ENCODE measurements at regions not wholly inside any gene's neighbourhood (a gene's known extent, or its start where the extent isn't known, plus 50 kb on each side); places are given as distances from the start of the nearest gene placed in this dataset.

- no peak for DNase-seq
Measured at GRCh38 chr2:193583638-193584400, 1389.1 kb upstream of the TMEFF2 start.

DNA sequence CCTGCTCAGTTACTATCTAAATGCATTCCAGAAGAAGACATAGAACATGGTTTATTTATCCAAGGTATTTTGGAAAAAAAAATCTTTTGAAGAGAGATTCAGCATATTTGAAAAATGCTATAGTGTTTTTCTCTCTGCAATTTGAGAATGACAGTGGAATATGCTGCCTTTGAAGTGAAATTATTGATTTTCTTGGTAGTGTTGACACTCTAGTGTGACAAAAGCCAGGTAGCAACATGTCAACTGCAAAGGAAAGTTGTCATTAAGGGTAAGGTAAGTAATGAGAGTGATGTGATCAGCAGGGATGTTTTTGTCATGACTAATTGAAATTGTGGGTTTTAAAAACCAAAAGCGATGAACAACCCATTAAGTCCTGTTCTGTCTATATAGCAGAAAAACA, 1387.1 kb upstream of the TMEFF2 start:
- no peak for DNase-seq

DNA sequence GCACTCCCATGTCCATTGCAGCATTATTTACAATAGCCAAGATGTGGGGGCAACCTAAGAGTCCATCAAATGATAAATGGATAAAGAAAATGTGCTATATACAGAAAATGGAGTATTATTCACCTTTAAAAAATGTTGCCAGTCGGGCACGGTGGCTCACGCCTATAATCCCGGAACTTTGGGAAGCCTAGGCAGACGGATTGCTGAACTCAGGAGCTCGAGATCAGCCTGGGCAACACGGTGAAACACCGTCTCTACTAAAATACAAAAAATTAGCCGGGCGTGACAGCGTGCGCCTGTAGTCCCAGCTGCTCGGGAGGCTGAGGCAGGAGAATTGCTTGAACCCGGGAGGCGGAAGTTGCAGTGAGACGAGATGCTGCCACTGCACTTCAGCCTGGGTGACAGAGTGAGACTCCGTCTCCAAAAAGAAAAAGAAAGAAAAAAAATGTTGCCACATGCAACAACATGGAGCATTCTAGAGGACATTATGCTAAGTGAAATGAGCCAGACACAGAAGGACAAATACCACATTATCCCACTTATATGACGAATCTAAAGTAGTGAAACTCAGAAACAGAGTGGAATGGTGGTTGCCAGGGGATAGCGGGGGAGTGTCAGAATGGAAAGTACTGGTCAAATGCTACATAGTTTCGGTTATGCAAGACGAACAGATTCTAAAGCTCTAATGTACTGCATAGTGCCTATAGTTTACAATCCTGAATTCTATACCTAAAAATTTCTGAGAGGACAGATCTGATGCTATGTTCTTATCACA, 1385.6 kb upstream of the TMEFF2 start:
- DNase-seq, result no peak

- no peak for DNase-seq
Measured at GRCh38 chr2:193566886-193567285, 1372.2 kb upstream of the TMEFF2 start.

DNA sequence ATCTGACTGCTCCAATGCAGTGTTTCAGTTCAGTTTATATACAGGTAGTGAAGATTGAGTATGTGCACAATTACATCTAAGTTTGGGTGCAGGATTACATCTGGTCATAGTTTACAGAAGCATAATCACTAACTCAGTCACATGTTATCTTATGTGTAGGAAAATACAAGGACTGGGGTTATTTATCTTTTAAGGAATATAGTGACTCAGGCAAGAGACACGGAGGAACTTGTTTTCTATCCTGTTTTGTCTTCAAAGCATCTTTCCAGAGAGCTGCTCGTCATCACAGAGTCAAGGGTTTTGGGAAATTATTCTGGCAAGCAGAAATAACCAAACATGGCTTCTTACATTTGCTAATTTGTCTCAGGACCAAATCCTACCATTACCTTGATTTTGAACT, 1371.5 kb upstream of the TMEFF2 start:
- DNase-seq, result no peak

GRCh38 chr2:193562031-193562430, 1367.3 kb upstream of the TMEFF2 start:
- DNase-seq, result no peak

GRCh38 chr2:193561054-193561453, 1366.3 kb upstream of the TMEFF2 start:
- no peak for DNase-seq

- no peak for DNase-seq
Measured at GRCh38 chr2:193556766-193557470, 1362.2 kb upstream of the TMEFF2 start.

DNA sequence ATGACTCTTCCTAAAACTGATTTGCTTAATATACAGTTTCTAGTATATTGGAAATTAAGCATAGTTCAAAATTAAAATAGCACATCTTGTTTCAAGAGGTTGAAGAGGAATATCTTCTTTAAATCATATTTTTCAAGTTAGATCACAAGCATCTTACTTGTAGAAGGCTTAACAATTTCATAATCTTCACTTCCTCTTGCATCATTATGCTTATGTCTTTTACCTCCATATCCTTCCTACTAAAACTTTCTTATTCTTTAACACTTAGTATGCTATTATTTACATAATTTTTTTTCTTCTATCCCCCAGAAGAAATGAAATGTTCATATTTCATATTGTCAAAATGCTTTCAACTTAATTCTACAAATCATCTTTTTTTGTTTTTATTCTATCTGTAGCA, 1354.9 kb upstream of the TMEFF2 start:
- no peak for DNase-seq

DNA sequence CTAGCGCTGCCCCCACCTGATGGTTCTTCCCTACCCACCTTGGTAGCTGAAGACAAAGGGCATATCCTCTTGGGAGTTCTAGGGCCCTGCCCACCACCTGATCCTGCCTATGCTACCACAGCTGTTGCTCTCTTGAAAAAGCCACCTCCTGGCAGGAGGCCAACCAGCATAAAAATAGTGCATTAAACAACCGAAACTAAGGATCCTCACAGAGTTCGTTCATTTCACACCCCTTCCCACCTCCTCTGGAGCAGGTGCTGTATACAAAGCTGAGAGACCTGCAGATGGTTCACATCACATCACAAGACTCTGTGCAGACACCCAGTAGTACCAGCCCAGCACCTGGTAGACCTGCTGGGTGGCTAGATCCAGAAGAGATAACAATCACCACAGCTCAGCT, 1348.0 kb upstream of the TMEFF2 start:
- peak; percentile 64 for DNase-seq

DNA sequence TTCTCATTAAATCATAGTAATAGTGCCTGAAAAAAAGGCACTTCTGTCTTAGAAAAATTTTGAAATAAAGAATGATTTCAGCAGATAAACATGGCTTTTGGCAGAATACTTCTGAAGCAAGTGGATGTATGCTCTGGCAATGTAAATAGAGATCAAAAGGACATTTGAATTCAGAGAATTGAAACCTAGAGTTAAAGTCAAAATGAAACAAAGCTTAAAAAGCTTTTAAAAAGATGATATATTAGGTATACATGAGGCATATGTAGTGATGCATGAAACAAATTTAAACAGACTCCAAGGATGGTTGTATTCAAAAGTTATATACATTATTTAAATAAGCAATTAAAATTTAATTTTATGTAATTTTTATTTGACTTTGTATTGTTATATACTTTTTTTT, 1344.5 kb upstream of the TMEFF2 start:
- no peak for DNase-seq

DNA sequence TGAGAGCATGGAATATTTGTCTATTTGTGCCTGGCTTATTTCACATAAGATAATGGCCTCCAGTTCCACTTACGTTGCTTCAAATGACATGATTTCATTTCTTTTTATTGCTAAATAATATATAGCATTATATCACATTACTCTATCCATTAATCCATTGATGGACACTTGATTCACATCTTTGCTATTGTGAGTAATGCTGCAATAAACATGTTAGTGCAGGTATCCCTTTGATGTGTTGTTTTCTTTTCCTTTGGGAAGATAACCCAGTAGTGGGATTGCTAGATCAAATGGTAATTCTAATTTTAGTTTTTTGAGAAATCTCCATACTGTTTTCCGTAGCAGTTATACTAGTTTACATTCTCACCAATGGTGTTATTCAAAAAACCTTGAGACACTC, 1343.3 kb upstream of the TMEFF2 start:
- no peak for DNase-seq

DNA sequence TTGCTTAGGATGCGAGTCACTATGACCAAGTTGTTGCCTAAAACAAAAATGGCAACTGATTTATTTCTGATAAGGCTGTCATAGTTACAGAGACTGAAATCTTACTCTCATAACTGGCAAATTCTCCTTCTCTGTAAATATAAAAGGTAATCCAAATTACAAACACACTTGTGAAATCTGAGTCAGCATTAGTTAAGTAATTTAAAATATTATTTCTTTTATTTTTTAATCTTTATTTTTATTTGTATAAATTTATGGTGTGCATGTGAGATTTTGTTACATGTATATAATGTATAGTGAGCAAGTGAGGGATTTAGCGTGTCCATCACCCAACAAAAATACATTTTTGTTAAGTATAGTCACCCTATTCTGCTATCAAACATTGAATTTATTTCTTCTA, 1342.8 kb upstream of the TMEFF2 start:
- no peak for DNase-seq

DNA sequence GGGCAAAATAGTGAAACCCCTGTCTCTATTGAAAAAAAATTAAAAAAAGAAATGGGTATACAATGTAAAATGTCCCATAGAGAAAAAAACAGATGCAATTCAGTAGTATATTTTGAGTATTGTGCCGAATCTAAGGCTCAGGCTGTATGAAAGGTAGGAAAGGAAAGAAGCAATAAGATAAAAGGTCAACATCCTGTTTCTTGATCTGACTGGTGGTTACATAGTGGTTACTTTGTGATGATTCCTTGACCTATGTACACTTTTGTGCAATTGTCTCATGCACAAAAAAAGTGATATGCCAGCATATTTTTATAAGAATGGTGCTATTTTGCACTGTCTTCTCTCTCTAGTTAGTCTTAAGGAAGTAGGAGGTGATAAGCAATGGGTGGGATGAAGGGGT, 1333.7 kb upstream of the TMEFF2 start:
- DNase-seq, result no peak

GRCh38 chr2:193527146-193527545, 1332.4 kb upstream of the TMEFF2 start:
- DNase-seq, result no peak

- DNase-seq, result no peak
Measured at GRCh38 chr2:193523662-193524061, 1328.9 kb upstream of the TMEFF2 start.

DNA sequence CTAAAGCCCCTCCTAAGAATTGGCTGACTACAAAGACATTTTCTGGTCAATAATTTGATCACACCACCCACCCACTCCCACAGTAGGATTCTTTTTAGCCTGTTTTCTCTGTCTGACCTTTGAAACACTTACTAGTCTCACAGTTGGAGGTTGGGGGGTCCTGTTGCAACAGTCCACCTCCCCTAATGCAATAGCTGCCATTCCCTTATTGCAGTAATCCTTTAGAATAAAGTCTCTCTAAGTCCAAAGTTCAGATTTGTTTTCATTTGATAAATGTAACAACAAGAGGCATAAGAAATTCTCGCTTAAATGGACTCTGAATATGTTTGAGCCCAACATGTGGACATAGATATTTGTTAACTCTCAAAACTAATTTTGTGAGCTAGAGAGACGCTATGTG, 1326.8 kb upstream of the TMEFF2 start:
- no peak for DNase-seq

GRCh38 chr2:193520709-193521458, 1326.2 kb upstream of the TMEFF2 start:
- no peak for DNase-seq

DNA sequence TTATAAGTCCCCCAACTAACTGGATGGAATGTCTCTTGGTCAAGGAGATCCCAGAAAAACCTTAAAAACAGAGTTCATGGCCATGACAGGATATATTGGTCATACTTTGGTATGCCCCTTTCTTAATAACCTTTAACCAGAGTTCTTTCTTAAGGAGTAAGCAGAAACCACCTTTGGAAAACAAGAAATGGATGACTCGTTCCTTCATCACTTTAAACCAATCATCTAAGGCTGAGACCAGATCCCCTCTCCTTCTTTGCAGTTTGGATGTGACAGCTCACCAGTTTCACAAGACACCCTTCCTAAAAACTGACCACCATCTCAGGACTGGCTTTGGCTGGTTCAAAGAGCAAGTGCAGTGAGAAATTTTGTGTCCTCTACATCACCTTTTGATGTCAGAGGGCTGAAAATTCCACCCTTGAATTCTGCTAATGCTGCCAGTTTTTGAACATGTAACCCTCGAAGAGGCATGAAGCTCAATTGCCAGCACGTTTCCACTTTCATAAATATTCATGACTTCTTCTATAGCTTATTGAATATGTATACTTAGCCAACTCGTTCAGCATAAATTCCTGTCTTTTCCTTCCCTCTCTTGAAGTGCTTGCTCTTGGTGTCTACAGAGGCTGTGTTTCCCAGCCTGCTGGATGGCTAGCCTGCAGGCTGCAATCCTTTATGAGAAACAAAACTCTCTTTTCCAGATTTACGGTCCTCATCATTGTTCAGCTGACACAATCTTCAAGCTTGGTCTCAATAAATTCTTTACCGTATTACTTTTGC, 1323.5 kb upstream of the TMEFF2 start:
- DNase-seq, result no peak

GRCh38 chr2:193517615-193518014, 1322.9 kb upstream of the TMEFF2 start:
- DNase-seq, result no peak

DNA sequence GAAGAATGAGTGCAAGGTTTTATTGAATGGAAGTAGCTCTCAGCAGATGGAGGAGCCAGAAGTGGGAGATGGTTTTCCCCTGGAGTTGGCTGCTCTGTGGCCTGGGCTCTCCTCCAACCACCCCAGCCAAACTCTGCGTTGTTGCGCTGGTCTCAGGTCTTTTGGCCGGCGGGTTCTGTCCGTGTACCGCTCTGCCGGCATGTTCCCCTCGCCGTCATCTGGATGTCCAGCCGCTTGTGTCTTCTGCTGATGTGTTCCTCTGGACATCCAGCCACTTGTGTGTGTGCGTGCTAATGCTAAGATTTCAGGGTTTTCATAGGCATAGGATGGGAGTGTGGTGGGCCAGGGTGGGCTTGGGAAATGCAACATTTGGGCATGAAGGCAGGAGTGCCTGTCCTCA, 1311.3 kb upstream of the TMEFF2 start:
- no peak for DNase-seq

DNA sequence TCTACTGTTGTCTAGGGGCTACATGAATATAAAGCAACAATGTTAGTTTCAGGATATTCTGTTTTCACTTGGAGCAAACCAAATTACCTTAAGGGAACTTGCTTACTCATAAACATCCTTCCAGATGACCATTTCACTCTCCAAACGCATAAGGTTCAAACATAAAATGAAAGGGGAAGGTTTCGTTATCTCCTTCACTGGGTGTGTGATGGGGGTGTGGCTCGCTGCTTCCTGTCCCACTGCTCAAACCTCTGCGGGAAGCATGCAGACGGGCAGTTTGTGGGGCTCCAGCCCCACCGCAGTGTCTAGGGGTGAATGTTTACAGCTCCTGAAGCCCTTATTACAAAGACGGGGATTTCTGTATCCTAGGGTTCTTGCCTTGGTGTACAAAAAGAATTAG, 1310.9 kb upstream of the TMEFF2 start:
- DNase-seq, result no peak

All from NCI-H1436 (cell line).